Naive thymus-derived CD4-positive, alpha-beta T cell (primary cell): ENCODE measurements at regions not wholly inside any gene's neighbourhood (a gene's known extent, or its start where the extent isn't known, plus 50 kb on each side); places are given as distances from the start of the nearest gene placed in this dataset.

Source experiments
- ATAC-seq: fragments of 150-1000 bp; cut with Tn5 transposase; 2 replicates; pipeline ENCODE4 v1.10.0; 2021; ENCODE audit warnings: mild to moderate bottlenecking, moderate library complexity
- CTCF ChIA-PET: fragments of 350-600 bp; sonication (Branson Sonifier 250); formaldehyde crosslinking; loops from one replicate; lab custom pipeline; 2021; ENCODE audit warnings: antibody characterized with exemption; lab: Charles Lee
- POLR2A ChIA-PET: fragments of 350-600 bp; sonication (Branson Sonifier 250); formaldehyde crosslinking; loops from one replicate; lab custom pipeline; 2021; ENCODE audit warnings: antibody characterized with exemption, inconsistent platforms; lab: Charles Lee
- DNase-seq, 9 donors: peaks; one replicate each; pipeline versions ENCODE4 v3.0.0 to v3.0.0-alpha.2; 2020 to 2022; ENCODE audit warnings: mixed read lengths in 1 of 9
- H3K27ac ChIP-seq: one replicate; pipeline ENCODE4 v1.7.0; 2013; ENCODE audit warnings: mild to moderate bottlenecking, low read depth, low read length, moderate library complexity
- H3K27me3 ChIP-seq, 2 donors: one replicate each; pipeline ENCODE4 v1.7.0; 2013; ENCODE audit warnings: low read length in 2 of 2, mild to moderate bottlenecking in 2 of 2, moderate library complexity in 2 of 2; ENCODE audit not compliant: control insufficient read depth in 2 of 2, insufficient read depth in 2 of 2
- H3K36me3 ChIP-seq, 3 experiments: 1 replicate in 2 of 3; 2 replicates in 1 of 3; pipeline ENCODE4 v1.7.0; 2013; ENCODE audit warnings: low read length in 3 of 3, mild to moderate bottlenecking in 3 of 3, moderate library complexity in 1 of 3; ENCODE audit not compliant: insufficient read depth in 3 of 3, control insufficient read depth in 2 of 3
- H3K4me1 ChIP-seq, 2 donors: one replicate each; pipeline ENCODE4 v1.7.0; 2013; ENCODE audit warnings: low read length in 2 of 2, mild to moderate bottlenecking in 2 of 2, moderate library complexity in 1 of 2; ENCODE audit not compliant: control insufficient read depth in 2 of 2, insufficient read depth in 2 of 2
- H3K4me3 ChIP-seq: 2 replicates; pipeline ENCODE4 v1.7.0; 2013; ENCODE audit warnings: mild to moderate bottlenecking, low read length
- H3K9me3 ChIP-seq, 3 experiments: 1 replicate in 2 of 3; 2 replicates in 1 of 3; pipeline ENCODE4 v1.7.0; 2013; ENCODE audit warnings: low read length in 3 of 3; ENCODE audit not compliant: control insufficient read depth in 2 of 3
- H3K27ac Mint-ChIP-seq, 9 donors: one replicate each; pipeline ENCODE4 v1.8.0; 2020 to 2022; ENCODE audit warnings: mixed read lengths in 9 of 9, mild to moderate bottlenecking in 8 of 9, moderate library complexity in 5 of 9, inconsistent platforms in 2 of 9
- H3K27me3 Mint-ChIP-seq, 5 donors: one replicate each; pipeline ENCODE4 v1.8.0; 2021 to 2022; ENCODE audit warnings: mixed read lengths in 5 of 5, mild to moderate bottlenecking in 1 of 5
- H3K36me3 Mint-ChIP-seq, 5 donors: one replicate each; pipeline ENCODE4 v1.8.0; 2020 to 2022; ENCODE audit warnings: mixed read lengths in 5 of 5, mild to moderate bottlenecking in 3 of 5, inconsistent platforms in 1 of 5
- H3K4me1 Mint-ChIP-seq, 7 donors: one replicate each; pipeline ENCODE4 v1.8.0; 2020 to 2022; ENCODE audit warnings: mixed read lengths in 7 of 7, mild to moderate bottlenecking in 3 of 7, inconsistent platforms in 1 of 7
- H3K4me3 Mint-ChIP-seq, 10 donors: one replicate each; pipeline ENCODE4 v1.8.0; 2020 to 2022; ENCODE audit warnings: mild to moderate bottlenecking in 10 of 10, mixed read lengths in 10 of 10, moderate library complexity in 6 of 10, inconsistent platforms in 2 of 10
- H3K9me3 Mint-ChIP-seq, 11 donors: one replicate each; pipeline ENCODE4 v1.8.0; 2020 to 2022; ENCODE audit warnings: mixed read lengths in 11 of 11, mild to moderate bottlenecking in 4 of 11, inconsistent platforms in 1 of 11, moderate library complexity in 1 of 11
- intact Hi-C, 2 donors: fragments of 100-400 bp; cut with micrococcal nuclease; formaldehyde crosslinking; loops; one replicate each; pipeline ENCODE4 v1.15.1; 2023

GRCh38 chr4:154049457-154050181 lies 260.7 kb upstream of the SFRP2 start:
- Histone ChIP-seq H3K27ac (no peak overlapping the region), H3K36me3 (no peaks in the 10 kb centered on the region), H3K9me3 (peaks cover 0 to 6% (median 0%) of the 10 kb centered on the region in 3 experiments), H3K27me3 (no peaks in the 10 kb centered on the region), H3K4me1 (no peaks in the 10 kb centered on the region), H3K4me3 (no peak overlapping the region)
- POLR2A ChIA-PET, result no interaction called here
- ATAC-seq, result no peak
- intact Hi-C loops, result loop anchor here in 1 of 2 donors (10.0 kb wide), 1 partner anchor 265 kb away; the partner anchor contains the start of gene SFRP2
- CTCF ChIA-PET, result interaction anchor here (0.7 kb wide), 1 partner anchor 263 kb away, joined by 3 read pairs; no protein-coding TSS in a partner anchor
- Mint-ChIP-seq H3K4me3 (no peak overlapping the region), H3K27me3 (peaks cover 0 to 10% (median 6%) of the 10 kb centered on the region in 5 donors), H3K9me3 (peaks cover 2 to 26% (median 16%) of the 10 kb centered on the region in 11 donors), H3K4me1 (no peaks in the 10 kb centered on the region), H3K27ac (no peak overlapping the region), H3K36me3 (peaks cover 0 to 5% (median 0%) of the 10 kb centered on the region in 5 donors)
- DNase-seq, result no peak

GRCh38 chr4:154047733-154048132 lies 258.9 kb upstream of the SFRP2 start:
- H3K4me1 Mint-ChIP-seq, result no peaks in the 10 kb centered on the region
- no peak overlapping the region for H3K27ac Mint-ChIP-seq
- peaks cover 0 to 13% (median 4%) of the 10 kb centered on the region in 5 donors for H3K27me3 Mint-ChIP-seq
- Histone ChIP-seq H3K4me3 (no peak overlapping the region), H3K4me1 (no peaks in the 10 kb centered on the region), H3K27me3 (no peaks in the 10 kb centered on the region), H3K36me3 (no peaks in the 10 kb centered on the region), H3K9me3 (no peaks in the 10 kb centered on the region), H3K27ac (no peak overlapping the region)
- intact Hi-C loops, result loop anchor here in 1 of 2 donors (10.0 kb wide), 1 partner anchor 263 kb away; the partner anchor contains the start of gene SFRP2
- H3K9me3 Mint-ChIP-seq, result peaks cover 0 to 9% (median 4%) of the 10 kb centered on the region in 11 donors
- ATAC-seq (no peak), DNase-seq (no peak)
- CTCF ChIA-PET, result no interaction called here
- H3K36me3 Mint-ChIP-seq, result peaks cover 0 to under 1% (median 0%) of the 10 kb centered on the region in 5 donors
- POLR2A ChIA-PET, result interaction anchor here (0.5 kb wide), 1 partner anchor 105 kb away, joined by 3 read pairs; no protein-coding TSS in a partner anchor
- no peak overlapping the region for H3K4me3 Mint-ChIP-seq

GRCh38 chr4:154044742-154045485 lies 256.0 kb upstream of the SFRP2 start:
- Histone ChIP-seq H3K9me3 (no peaks in the 10 kb centered on the region), H3K4me3 (no peak overlapping the region), H3K27ac (no peak overlapping the region), H3K4me1 (no peaks in the 10 kb centered on the region), H3K27me3 (peaks cover 0 to 3% of the 10 kb centered on the region in 2 donors), H3K36me3 (no peaks in the 10 kb centered on the region)
- peaks cover 0 to 15% (median 13%) of the 10 kb centered on the region in 5 donors for H3K27me3 Mint-ChIP-seq
- ATAC-seq (no peak), DNase-seq (no peak)
- H3K4me3 Mint-ChIP-seq, result no peak overlapping the region
- no peak overlapping the region for H3K27ac Mint-ChIP-seq
- H3K36me3 Mint-ChIP-seq, result no peaks in the 10 kb centered on the region
- intact Hi-C loops, result loop anchor here in 1 of 2 donors (10.0 kb wide), 1 partner anchor 260 kb away; the partner anchor contains the start of gene SFRP2
- H3K9me3 Mint-ChIP-seq, result peaks cover 0 to 2% (median 0%) of the 10 kb centered on the region in 11 donors
- H3K4me1 Mint-ChIP-seq, result no peaks in the 10 kb centered on the region
- ChIA-PET POLR2A (no interaction called here), CTCF (no interaction called here)

- no peaks in the 10 kb centered on the region for H3K4me1 ChIP-seq
- Mint-ChIP-seq H3K4me3 (no peak overlapping the region), H3K27ac (no peak overlapping the region), H3K4me1 (no peaks in the 10 kb centered on the region), H3K27me3 (peaks cover 0 to 15% (median 13%) of the 10 kb centered on the region in 5 donors), H3K36me3 (no peaks in the 10 kb centered on the region), H3K9me3 (peaks cover 0 to 2% (median 0%) of the 10 kb centered on the region in 11 donors)
- H3K27me3 ChIP-seq, result peaks cover 0 to 3% of the 10 kb centered on the region in 2 donors
- H3K36me3 ChIP-seq, result no peaks in the 10 kb centered on the region
- ChIA-PET POLR2A (no interaction called here), CTCF (no interaction called here)
- no peaks in the 10 kb centered on the region for H3K9me3 ChIP-seq
- intact Hi-C loops, result loop anchor here in 1 of 2 donors (10.0 kb wide), 1 partner anchor 259 kb away; the partner anchor contains the start of gene SFRP2
- no peak overlapping the region for H3K27ac ChIP-seq
- H3K4me3 ChIP-seq, result no peak overlapping the region
- no peak for ATAC-seq
- no peak for DNase-seq
These were observed 255.2 kb upstream of the SFRP2 start for GRCh38 chr4:154044108-154044531.

- Mint-ChIP-seq H3K4me3 (no peak overlapping the region), H3K4me1 (no peaks in the 10 kb centered on the region), H3K27ac (no peak overlapping the region), H3K9me3 (no peaks in the 10 kb centered on the region), H3K27me3 (peaks cover 0 to 25% (median 13%) of the 10 kb centered on the region in 5 donors), H3K36me3 (no peaks in the 10 kb centered on the region)
- CTCF ChIA-PET, result no interaction called here
- no peaks in the 10 kb centered on the region for H3K9me3 ChIP-seq
- POLR2A ChIA-PET, result no interaction called here
- no peak overlapping the region for H3K27ac ChIP-seq
- DNase-seq, result no peak
- no peaks in the 10 kb centered on the region for H3K36me3 ChIP-seq
- ATAC-seq, result no peak
- H3K4me1 ChIP-seq, result no peaks in the 10 kb centered on the region
- intact Hi-C loops, result loop anchor here in 1 of 2 donors (10.0 kb wide), 1 partner anchor 257 kb away; the partner anchor contains the start of gene SFRP2
- H3K27me3 ChIP-seq, result peaks cover 0 to 3% of the 10 kb centered on the region in 2 donors
- H3K4me3 ChIP-seq, result no peak overlapping the region
These were observed 252.8 kb upstream of the SFRP2 start for GRCh38 chr4:154041640-154042039.

GRCh38 chr4:154039435-154040343 lies 250.8 kb upstream of the SFRP2 start:
- peaks cover 0 to 1% (median 0%) of the 10 kb centered on the region in 11 donors for H3K9me3 Mint-ChIP-seq
- ChIA-PET CTCF (no interaction called here), POLR2A (no interaction called here)
- intact Hi-C loops, result loop anchor here in 1 of 2 donors (10.0 kb wide), 1 partner anchor 255 kb away; the partner anchor contains the start of gene SFRP2
- Histone ChIP-seq H3K4me1 (no peaks in the 10 kb centered on the region), H3K27ac (no peak overlapping the region), H3K4me3 (no peak overlapping the region), H3K9me3 (no peaks in the 10 kb centered on the region), H3K36me3 (no peaks in the 10 kb centered on the region), H3K27me3 (peaks cover 0 to 3% of the 10 kb centered on the region in 2 donors)
- no peak overlapping the region for H3K27ac Mint-ChIP-seq
- DNase-seq, result no peak
- no peaks in the 10 kb centered on the region for H3K36me3 Mint-ChIP-seq
- H3K4me3 Mint-ChIP-seq, result no peak overlapping the region
- H3K27me3 Mint-ChIP-seq, result peaks cover 0 to 31% (median 24%) of the 10 kb centered on the region in 5 donors
- H3K4me1 Mint-ChIP-seq, result no peaks in the 10 kb centered on the region
- ATAC-seq, result no peak
